Lower lobe of right lung (tissue), 2 donors: ENCODE measurements at regions not wholly inside any gene's neighbourhood (a gene's known extent, or its start where the extent isn't known, plus 50 kb on each side); places are given as distances from the start of the nearest gene placed in this dataset.

Source experiments
- ATAC-seq, 2 donors: fragments of 200-7000 bp; cut with Tn5 transposase; one replicate each; pipeline ENCODE4 v1.9.1; 2020 to 2022; ENCODE audit warnings: mild to moderate bottlenecking in 2 of 2, moderate library complexity in 2 of 2
- DNase-seq: peaks from one replicate; pipeline ENCODE4 v3.0.0-alpha.2; 2020
- H3K27ac ChIP-seq: fragments of 200-600 bp; one replicate; pipeline ENCODE4 v1.8.0; 2022
- H3K27me3 ChIP-seq: fragments of 200-600 bp; one replicate; pipeline ENCODE4 v1.8.0; 2022; ENCODE audit warnings: low read depth
- H3K36me3 ChIP-seq: fragments of 200-600 bp; one replicate; pipeline ENCODE4 v1.8.0; 2022; ENCODE audit warnings: mild to moderate bottlenecking
- H3K4me1 ChIP-seq: fragments of 200-600 bp; one replicate; pipeline ENCODE4 v1.8.0; 2022
- H3K4me3 ChIP-seq: fragments of 200-600 bp; one replicate; pipeline ENCODE4 v1.8.0; 2022; ENCODE audit warnings: mild to moderate bottlenecking
- H3K9me3 ChIP-seq: fragments of 200-600 bp; one replicate; pipeline ENCODE4 v1.8.0; 2022
- intact Hi-C: fragments of 100-400 bp; cut with DNase I; formaldehyde crosslinking; loops from one replicate; pipeline ENCODE4 v1.11.0; 2022
- TF ChIP-seq, protein P1 (sequence below): fragments of 200-600 bp; IDR thresholded peaks from one replicate; pipeline ENCODE4 v1.8.0; 2022; ENCODE audit warnings: antibody characterized with exemption, mild to moderate bottlenecking
- donor health status: DM: no; HTN: yes; CAD: no; lungs with severe emphysema.

DNA sequence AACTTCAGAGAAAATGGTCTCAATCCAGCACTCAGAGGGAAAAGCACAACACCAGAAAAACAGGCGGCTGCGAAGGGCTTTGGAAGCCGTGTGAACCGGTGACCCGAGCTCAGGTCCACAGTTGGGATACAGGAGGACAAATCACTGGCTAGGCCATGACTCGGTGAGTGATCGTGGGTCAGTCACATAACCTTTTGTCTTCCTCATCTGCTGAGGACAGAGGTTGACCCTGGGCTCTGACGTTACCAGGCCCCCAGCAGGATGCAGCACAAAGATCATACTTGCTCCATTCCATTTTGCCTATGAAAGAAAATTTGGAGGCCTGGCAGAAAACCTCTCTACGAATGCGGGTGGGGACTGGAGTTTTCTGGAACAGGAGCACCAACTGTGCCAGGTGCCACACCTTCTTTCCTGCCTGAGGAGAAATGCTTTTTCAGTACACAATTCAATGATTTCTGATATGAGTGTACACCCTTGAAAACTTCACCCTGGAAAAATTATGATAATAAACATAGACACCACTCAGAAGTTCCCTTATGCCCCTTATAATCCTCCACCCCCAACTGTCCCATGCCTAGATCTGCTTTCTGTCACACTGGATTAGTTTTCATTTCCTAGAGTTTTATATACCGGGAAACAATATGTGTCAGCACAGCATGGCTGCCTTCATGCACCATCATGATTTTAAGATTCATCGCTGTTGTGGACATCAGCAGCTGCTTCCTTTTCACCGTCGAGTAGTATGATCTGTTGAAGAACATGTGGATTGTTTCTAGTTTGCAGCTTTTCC lies 85.3 kb upstream of the RALGAPA2 start:
- H3K4me1 ChIP-seq, result no peaks in the 10 kb centered on the region
- intact Hi-C loops, result no loop called here
- TF ChIP-seq, protein P1, sequence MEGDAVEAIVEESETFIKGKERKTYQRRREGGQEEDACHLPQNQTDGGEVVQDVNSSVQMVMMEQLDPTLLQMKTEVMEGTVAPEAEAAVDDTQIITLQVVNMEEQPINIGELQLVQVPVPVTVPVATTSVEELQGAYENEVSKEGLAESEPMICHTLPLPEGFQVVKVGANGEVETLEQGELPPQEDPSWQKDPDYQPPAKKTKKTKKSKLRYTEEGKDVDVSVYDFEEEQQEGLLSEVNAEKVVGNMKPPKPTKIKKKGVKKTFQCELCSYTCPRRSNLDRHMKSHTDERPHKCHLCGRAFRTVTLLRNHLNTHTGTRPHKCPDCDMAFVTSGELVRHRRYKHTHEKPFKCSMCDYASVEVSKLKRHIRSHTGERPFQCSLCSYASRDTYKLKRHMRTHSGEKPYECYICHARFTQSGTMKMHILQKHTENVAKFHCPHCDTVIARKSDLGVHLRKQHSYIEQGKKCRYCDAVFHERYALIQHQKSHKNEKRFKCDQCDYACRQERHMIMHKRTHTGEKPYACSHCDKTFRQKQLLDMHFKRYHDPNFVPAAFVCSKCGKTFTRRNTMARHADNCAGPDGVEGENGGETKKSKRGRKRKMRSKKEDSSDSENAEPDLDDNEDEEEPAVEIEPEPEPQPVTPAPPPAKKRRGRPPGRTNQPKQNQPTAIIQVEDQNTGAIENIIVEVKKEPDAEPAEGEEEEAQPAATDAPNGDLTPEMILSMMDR, result no peak
- ATAC-seq (no peak), DNase-seq (no peak)
- no peaks in the 10 kb centered on the region for H3K9me3 ChIP-seq
- H3K36me3 ChIP-seq, result no peaks in the 10 kb centered on the region
- no peak overlapping the region for H3K4me3 ChIP-seq
- H3K27me3 ChIP-seq, result no peaks in the 10 kb centered on the region
- no peak overlapping the region for H3K27ac ChIP-seq

DNA sequence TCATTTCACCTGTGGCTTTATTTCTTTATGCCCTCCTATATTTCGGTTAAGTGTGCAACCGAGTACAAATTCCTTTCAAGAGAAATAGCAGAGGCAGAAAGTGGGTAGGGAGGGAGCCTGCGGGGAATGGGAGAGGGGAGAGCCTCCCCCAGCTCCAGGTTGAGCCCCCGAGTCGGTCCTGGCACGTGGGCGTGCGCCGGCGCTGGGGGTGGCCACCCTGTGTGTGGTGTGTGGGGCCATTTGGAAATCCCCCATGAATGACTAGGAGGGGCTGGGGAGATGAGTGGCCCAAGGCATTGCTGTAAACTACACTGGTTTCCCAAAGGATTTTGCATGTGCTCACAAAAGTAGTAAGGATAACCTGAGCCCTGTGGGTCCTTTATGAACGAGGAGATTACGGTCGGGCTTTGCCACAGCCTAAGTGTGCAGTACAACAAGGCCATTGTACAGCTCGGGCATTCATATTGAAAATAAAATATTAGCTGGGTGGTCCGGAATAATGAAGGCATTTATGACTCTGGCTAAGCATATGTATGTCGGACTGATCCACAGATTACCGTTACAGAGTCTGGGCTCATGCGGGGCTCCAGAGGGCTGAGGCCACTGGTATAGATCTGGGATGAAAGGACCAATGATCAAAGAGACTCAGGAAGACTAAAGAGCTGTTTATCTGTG lies 84.5 kb upstream of the RALGAPA2 start:
- H3K36me3 ChIP-seq, result no peaks in the 10 kb centered on the region
- TF ChIP-seq, protein P1, result no peak
- H3K4me3 ChIP-seq, result no peak overlapping the region
- no peak overlapping the region for H3K27ac ChIP-seq
- ATAC-seq (peak in 1 of 2 donors; percentile 21), DNase-seq (no peak)
- no peaks in the 10 kb centered on the region for H3K4me1 ChIP-seq
- no peaks in the 10 kb centered on the region for H3K27me3 ChIP-seq
- intact Hi-C loops, result no loop called here
- no peaks in the 10 kb centered on the region for H3K9me3 ChIP-seq

DNA sequence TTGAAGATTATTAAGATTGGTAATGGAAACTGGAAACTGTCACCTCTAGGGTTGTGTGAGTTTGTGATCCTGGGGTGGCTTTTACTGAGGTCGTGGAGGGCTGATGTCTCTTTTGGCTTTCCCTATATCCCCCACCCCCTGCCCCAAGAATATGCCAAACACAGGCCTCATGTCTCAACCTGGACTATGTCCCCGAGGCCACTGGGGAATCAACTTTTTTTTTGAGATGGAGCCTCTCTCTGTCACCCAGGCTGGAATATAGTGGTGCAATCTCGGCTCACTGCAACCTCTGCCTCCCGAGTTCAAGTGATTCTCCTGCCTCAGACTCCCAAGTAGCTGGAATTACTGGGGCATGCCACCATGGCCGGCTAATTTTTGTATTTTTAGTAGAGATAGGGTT lies 83.3 kb upstream of the RALGAPA2 start:
- ATAC-seq (no peak), DNase-seq (no peak)
- H3K4me3 ChIP-seq, result no peak overlapping the region
- H3K27ac ChIP-seq, result no peak overlapping the region
- H3K9me3 ChIP-seq, result no peaks in the 10 kb centered on the region
- H3K27me3 ChIP-seq, result no peaks in the 10 kb centered on the region
- intact Hi-C loops, result no loop called here
- TF ChIP-seq, protein P1, result no peak
- no peaks in the 10 kb centered on the region for H3K36me3 ChIP-seq
- H3K4me1 ChIP-seq, result no peaks in the 10 kb centered on the region

DNA sequence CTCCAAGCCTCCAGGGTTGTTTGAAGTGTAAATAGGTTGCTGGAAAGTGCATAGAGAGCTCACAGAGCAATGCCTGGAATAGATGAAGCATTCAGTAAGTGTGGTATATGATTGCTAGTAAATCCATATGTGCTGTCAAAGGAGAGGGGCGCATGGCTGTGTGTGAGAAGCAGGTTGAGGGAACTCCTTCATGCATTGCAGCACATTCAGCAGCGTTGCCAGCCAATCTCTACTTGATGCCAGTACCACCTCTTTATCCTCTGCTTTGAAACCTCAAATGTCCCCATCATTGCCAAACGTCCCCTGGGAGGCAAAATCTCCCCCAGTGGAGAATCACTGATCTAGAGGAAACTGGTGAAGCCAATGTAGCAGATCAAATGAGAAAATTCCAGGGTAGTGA lies 82.7 kb upstream of the RALGAPA2 start:
- TF ChIP-seq, protein P1, result no peak
- H3K9me3 ChIP-seq, result no peaks in the 10 kb centered on the region
- ATAC-seq, result no peak
- H3K27ac ChIP-seq, result no peak overlapping the region
- no peaks in the 10 kb centered on the region for H3K27me3 ChIP-seq
- H3K4me3 ChIP-seq, result no peak overlapping the region
- intact Hi-C loops, result no loop called here
- DNase-seq, result no peak
- no peaks in the 10 kb centered on the region for H3K4me1 ChIP-seq
- no peaks in the 10 kb centered on the region for H3K36me3 ChIP-seq

DNA sequence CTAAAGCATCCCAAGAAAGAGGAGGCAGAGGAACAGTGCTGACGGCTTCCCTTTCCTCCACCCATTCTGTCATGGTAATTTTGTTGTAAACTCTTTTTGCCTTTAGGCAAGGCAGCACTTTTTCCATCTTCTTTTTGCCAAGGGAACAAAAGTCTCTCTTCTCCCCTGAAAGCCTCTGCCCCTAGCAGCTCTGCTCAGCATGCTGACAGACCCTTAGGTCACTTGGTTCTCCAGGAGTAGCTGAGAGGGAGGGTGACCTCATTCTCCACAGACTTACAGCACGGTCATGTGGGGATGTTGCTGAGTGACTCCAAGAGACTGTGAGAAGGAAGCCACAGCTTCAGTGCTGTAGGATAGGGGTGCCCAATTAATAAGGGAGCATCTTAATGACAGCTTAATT lies 81.1 kb upstream of the RALGAPA2 start:
- Histone ChIP-seq H3K27ac (no peak overlapping the region), H3K9me3 (no peaks in the 10 kb centered on the region), H3K36me3 (no peaks in the 10 kb centered on the region), H3K4me1 (no peaks in the 10 kb centered on the region), H3K27me3 (no peaks in the 10 kb centered on the region), H3K4me3 (no peak overlapping the region)
- ATAC-seq (no peak), DNase-seq (no peak)
- intact Hi-C loops, result no loop called here
- TF ChIP-seq, protein P1, result no peak
